Left hindlimb (tissue), 1 donor: ENCODE measurements at regions not wholly inside any gene's neighbourhood (a gene's known extent, or its start where the extent isn't known, plus 50 kb on each side); places are given as distances from the start of the nearest gene placed in this dataset.

Source experiments
- DNase-seq: peaks from one replicate; pipeline ENCODE4 v3.0.0-alpha.2; 2018

DNA sequence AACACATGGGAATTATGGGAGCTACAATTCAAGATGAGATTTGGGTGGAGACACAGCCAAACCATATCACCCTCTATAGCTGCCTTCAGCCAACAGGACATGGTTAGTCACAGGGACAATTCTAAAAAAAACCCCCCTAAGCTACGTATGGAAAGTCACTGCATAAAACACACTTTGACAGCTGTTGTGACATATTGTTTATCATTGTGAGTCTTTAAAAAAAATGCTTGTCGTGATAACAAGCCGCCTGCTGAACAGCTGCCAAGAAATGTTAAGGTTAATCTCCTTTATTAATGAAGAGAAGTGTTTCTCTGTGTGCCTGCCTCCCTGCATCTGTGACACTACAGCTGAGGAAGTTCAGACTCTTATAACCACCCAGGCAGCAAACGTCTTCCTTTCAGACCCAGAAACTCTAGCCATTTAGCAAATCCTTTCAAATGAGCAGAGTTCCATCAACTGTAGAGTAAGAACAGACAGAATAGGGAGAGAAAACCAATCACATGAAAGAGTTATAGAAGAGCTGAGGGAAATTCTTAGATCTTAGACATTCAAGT lies 1459.6 kb upstream of the TMEM132C start:
- no peak for DNase-seq

DNA sequence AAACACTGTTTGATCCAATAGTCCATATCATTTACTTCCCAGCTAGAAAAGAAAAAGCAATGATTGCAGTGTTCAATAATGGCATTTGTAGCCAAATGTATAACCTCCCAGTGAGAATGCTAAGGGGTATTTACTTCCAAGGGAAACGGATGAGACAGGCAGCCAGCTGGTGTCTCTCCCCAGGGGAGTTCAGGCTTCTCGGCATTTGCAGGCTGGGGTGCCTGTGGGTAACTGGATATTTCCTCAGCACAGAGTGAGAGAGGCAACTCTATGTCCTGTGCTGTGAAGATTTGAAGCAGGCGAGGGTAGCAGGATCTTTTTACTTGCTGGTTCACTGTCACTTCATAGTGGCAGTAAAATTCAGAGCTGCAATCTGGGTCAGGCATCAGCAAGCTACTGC lies 1455.6 kb upstream of the TMEM132C start:
- DNase-seq = no peak

DNA sequence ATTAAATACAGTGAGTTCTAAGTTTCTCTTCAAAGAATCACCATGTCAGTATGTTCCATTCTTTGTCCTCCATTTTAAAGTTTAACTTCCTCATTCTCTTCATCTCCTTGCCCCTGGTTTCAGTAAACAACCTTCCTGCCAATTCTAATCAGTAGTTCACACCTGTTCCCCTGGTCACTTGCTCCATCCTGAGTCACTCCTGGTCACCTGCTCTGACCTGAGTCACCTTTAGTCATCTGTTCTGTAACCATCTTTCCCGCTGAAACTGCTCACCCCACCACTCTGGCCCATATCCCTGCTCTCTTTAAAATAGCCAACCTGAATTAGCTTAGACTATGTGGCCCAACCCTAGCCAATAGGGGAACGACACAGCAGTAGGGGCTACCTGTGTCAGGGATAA lies 1447.4 kb upstream of the TMEM132C start:
- no peak for DNase-seq

DNA sequence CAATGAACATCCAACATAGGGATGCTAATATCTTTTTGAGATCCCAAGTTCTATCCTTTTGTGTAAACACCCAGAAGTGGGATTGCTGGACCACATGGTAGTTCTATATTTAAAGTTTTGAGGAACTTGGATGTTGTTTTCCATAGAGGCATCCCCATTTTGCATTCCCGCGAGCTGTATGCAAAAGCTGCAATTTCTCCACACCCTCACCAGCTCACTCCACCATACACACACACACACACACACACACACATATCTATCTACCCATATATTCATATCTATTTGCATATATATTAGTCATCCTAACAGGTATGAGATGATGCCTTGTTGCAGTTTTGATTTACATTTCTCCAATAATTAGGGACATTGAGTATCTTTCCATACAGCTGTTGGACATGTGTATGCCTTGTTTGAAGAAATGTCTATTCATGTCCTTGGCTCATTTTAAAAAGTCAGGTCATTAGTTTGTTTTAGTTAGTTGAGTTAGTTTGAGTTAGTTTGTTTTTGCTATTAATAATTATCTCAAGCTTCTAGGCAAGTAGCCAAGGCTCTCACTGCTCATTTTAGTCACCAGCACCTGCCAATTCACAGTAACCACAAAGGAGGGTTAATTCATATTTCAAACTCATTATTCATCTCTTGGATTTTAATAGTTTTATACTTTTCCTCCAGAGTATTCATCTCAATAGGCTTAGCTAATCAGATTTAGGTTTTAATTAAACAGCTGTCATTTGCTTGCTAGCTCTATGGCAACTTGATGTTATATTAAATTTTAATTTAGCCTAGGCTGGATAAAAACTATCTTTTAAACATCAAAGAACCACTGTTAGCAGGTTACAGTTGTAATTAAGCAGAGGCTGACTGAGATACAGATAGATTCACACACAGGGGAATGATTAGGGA lies 1435.9 kb upstream of the TMEM132C start:
- no peak for DNase-seq

DNA sequence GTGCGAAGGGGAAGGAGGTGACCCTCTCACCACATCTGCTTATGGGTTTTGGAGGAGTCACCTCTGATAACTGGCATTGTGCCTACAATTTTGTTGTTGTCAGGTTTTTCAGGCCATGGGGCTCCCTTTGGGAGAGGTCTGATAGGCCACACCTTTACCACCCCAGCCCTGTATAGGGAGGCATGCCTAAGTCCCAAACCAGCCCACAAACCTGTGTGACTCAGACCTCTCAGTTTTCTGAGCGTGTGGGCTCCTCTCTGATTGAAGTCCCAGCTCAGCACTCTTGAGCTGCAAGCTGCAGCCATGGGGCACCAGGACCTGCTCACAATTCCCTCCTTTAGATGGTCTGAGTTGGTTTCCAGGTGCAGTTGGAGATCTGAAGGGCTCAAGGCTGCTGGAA lies 1429.3 kb upstream of the TMEM132C start:
- DNase-seq = no peak

DNA sequence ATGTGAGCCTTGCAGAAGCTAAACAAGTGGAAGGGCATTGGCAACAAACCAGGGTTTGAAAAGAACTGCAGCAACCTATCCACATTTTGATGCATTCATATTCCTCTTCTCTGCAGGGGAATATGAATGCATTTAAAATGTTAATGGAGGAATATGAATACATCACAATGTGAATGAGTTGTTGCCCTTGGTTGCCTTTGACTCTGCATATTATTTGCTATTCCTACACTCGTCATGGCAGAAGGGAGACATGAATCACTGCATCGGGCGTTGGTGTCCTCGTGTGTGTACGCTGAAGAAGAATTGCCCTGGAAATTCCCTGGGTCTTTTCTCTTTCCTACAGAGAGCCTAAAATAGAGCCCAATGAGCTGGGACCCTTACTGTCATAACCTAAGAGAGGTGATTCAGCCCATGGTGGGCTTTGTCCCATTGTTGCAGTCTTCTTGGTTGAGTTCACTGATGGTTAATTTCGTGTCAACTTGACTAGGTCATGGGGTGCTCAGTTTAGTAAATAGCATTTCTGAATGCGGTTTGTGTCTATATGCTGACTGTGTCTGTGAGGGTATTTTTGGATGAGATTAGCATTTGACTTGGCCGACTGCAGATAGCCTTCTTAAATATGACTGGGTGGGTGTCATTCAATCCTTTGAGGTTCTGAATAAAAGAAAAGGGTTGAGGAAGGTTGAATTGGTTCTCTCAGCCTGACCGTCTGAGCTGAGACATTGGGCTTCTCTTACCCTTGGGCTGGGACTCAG lies 1422.9 kb upstream of the TMEM132C start:
- DNase-seq = no peak

DNA sequence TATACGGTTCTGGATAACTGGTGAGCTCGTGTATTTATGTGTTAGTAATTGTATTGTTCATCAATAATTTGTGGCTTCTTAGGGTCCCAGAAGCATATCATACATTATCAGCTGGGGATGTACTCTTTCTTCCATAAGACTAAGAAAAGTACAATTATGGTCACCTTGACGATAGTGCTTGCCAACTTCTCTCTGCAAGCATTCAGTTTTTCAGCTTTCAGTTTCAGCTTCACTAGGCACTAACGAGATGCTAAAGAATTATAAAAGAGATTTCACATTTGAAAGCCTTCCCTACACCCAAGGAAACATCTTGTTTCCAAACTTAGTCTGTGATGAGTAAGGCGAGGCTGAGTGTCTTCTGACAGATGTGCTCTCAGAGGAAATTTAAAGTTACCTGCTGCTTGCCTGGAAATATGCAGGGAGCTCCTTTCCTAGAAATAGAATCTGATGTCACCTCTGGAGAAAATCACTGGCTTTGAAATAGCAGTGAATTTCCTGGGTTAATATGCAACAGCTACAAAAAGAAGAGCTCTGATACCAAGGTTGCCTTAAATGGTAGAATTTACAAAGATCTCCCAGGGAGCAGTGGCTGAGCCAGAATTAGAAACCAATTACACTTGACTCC lies 1419.9 kb upstream of the TMEM132C start:
- no peak for DNase-seq

DNA sequence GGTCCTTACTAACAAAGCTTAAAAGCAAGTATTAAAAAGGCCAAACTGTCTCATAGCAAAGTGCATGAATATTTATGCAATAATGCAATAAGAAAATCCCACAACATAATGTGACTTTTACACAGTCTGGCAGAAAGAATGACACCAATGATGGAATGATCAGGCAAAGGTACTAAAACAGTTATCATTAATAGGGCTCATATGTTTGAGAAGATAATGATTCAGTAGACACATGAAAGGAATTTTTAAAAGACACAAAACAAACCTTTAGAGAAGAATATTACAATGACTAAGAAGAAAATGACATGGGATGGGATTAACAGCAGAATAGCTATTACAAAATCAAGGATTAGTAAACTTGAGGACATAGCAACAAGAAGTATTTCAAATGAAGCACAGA lies 1411.2 kb upstream of the TMEM132C start:
- no peak for DNase-seq

DNA sequence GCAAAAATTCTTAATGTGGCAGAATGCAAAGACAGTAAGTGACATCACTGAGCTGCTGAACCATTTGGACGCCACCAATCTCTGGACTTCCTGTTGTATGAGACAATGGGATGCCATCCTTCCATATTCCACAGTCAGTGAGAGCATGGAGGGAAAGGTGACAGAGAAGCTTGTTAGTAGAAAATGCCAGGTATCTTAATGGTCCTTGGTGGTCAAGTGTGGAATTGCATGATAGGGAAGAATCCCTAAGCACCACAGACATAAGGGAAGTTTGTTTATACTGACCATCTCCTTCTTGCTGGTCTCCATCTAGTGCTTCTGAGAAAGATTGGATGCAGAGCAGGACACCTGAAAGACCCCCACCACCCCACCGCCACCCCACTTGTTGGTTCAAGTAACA lies 1410.0 kb upstream of the TMEM132C start:
- no peak for DNase-seq

DNA sequence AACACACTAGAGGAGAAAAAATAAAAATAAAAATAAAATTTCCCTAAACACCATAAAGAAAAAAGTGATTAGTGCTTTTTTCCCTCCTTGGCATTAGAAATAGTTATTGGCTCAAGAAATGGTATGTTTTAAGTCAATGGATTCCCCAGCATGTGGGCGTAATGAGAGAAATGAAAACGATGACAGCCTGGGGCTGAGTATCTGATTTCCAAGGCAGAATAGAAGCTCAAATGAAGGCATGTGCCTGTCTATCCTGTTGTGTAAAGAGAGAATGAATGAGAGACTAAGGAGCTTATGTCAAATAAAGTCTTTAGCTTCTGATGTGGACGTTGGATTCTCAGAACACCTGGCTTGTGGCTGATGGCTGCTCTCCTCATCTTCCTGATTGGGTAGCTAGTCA lies 1408.4 kb upstream of the TMEM132C start:
- DNase-seq = no peak

DNA sequence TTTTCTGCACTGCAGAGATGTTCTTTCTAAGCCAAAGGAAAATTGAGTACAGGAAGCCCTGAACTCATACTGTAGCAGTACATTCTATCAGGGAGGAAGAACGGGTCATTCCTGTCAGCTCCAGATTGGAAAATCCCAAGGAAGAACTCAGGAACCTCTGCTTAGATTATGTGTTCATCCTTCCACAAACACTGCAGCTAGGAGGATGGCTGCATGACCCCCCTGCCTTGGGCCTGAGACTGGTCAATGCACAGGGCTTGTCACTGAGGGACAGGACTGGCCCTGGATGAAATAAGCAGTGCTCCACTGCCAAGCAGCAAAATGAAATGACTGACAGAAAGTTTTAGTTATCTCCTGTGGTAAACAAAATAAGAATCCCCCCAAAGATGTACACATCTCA lies 1406.8 kb upstream of the TMEM132C start:
- no peak for DNase-seq

DNA sequence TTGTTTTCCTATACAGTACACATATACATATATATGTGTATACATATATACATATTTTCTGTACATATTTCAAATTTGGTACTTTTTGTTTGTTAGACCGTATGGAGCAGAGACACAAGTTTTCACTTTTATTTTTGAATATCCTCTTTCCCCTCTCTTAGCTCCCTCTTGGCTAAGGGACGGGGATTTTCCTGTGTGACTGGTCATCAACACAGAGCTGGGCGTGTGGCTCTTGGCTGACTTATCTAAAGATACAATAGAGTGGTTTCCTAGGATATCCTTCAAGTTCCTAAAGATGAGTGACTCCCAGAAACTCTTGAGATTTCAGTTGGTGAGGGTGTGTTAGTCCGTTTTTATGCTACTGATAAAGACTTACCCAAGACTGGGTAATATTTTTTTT lies 1404.5 kb upstream of the TMEM132C start:
- no peak for DNase-seq

DNA sequence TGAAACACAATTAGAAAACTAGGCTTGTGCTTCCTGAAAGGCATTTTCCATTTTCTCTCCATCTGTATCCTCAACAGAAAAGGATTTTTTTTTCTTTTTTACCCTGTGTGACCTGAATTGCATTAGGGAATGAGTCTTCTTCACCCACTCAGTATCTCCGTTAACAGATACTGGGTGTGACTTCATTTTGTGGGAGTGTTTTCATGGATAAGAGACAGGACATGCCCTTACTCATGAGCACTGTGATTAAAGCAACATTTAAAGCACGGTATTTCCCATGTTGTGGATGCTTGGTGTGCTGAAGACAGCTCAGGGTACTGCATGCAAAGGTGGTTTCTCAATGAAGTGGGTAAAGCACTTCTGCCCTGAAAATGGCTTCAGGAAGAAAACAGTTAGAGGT lies 1397.3 kb upstream of the TMEM132C start:
- no peak for DNase-seq

DNA sequence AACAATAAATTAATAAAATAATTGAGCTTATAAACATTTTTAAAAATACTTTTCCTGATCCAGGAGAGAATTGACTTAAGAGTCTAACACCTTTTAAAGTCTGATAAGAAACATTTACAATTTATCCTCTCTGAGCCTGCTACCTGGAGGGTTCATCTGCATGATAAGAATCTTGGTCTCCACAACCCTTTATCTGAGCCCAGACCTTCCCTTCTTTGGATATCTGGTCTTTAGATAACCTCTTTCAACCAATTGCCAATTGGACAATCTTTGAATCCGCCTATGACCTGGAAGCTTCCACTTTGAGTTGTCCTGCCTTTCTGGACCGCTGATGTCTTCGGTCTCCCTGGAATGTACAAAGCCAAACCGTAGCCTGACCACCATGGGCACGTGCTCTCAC lies 1393.3 kb upstream of the TMEM132C start:
- DNase-seq = no peak

DNA sequence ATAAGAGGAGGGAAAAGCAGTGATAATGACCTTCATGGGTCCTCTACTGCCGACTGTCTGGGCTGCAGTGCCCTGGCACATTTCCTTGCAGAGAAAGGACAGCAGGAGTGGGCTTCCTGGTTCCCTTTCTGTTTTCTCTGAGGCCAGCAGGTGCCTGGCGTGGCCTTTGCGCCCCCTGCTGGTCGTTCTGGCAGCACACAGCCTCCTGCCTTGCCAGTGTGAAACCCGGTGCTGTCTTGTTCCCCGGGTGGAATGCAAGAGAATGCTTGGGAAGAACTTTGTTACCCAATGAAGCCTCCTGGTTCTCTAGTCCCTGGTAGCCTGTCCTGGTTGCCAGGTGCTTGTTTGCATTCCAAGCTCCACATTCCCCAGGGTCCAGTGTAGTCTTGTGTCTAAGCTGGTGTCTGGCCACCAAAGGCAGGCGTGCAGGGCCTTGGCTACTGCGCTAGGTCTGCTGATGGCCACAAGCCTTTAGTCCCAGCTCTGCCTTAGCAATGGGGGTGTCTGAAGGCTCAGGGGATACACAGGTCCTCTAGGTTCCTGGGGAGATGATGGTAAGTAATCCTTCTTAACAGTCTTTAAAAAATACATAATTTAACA lies 1392.4 kb upstream of the TMEM132C start:
- DNase-seq = peak; percentile 40

DNA sequence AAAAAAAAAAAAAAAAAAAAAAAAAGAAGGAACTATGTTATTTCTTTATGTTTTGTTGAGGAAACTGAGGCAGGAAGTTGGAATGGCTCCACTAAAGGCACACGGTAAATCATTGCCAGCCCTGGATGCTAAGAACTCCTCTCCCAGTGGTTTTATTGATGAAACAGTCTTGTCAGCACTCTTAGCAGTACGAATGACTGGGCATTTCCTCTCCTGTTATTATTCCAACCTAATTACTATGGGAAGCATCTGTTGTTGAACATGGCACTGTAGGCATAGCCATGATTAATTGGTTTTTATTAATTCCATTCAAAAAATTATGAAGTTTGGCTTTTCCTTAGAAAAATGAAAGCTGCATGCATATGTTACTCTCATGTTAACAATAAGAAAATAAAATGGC lies 1387.1 kb upstream of the TMEM132C start:
- DNase-seq = no peak

DNA sequence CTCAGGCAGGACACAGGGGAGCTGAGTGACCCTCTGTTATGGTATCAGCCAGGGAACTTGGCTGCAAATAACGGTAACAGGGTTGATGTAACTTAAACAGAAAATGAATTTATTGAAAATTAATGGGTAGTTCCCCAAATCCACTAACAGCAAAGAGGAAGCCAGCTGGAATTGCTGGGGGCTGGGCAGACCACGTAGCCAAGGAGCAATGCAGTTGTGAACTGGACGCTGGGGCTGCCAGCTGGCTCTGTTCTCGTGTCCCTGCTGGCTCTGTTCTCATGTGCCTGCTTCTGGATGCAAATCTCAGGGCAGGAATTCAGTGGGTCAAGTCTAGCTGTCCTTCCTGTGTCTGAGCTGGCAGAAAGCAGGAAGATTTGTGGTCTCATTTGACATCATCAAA lies 1383.3 kb upstream of the TMEM132C start:
- DNase-seq = peak; percentile 38

DNA sequence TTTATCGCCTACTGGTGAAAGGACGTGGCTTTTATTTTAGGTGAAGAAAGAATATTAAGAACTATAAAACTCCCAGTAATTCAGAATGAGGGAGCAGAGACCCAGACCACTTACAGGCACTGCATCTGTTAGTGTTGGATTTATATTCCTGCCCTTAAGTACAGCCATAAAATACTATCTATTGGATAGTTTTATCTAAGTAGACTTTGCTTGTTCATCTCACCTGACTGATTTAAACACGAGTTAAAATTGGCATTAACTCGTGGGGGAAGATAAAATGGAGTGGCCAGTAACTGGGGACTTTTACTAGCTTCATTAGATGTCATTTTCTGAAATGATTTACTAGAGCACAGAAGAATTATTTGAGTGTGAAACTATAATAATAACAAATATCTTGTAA lies 1377.5 kb upstream of the TMEM132C start:
- DNase-seq = no peak

DNA sequence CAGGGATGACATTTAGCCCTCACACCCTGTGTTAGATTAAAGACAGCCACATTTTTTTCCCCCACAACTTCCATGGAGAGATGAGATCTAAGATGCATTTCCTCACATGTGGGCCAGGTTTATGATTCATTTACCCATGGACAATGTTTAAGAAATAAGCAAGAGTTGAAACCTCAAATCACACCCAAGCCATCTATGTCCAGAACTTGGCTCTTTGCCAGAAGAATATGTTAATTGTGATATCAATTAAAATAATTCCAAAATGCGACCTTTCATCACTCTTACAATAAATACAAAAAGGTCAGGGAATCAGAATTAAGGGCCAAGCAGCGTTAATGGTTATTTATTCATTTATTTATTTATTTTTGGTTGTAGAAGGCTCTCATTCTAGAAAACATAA lies 1376.9 kb upstream of the TMEM132C start:
- no peak for DNase-seq

DNA sequence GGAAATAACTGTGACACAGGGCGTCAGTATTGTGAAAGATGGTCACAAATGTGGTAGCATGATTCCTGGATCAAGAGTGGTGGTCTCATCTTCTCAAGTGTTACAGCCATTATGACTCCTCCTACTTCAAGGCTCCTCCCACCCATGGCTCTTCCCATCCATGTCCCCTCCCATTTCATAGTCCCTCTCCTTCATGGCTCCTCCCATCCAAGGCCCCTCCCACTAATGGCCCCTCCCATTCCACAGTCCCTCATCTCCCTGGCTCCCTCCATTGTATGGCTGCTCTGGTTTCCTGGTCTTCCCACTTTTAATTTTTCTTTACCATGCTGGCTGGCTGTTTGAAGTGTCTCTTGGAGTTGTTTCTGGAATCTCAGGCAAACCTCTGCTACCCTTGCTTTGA lies 1375.2 kb upstream of the TMEM132C start:
- DNase-seq = no peak

DNA sequence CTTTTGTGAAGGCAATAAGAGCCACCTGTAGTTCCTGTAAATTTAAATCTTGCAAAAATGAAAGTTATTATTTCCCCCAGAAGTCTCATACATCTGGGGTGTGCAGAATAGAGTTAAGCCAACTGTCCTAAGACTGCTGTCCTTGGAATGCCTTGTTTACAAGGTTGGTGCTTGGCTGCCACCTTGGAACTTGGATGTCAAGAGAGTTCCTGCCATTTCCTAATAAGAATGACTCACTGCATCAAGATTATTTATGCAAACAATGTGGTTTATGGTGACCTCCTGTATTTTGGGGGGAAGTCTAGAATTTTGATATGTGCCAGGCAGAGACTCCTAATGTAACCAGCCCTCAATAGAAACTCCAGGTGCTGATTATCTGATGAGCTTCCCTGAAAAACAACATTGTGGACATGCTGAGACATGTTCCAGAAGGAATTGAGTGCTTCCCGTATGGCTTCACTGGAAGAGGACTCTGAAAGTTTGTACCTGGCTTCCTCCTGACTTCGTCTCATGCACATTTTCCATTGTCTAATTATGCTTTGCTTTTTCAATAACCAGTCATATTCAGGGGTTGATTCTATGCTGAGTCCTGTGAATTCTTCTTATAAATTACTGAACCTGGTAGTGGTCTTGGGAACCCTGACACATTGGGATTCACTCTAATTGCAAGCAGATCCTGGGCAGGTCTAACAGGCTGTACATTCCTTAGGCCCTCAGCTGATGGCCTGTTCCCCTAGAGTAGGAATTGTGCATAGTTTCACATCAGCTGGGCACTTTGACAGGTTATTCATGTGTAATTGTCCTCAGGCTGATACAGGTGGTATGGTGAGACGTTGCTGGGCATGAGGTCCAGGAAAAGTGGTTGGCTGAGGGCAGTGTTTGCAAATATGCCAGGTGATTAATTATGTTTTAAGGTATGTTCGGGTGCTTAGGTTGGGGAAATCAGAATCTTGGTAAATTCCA lies 1370.7 kb upstream of the TMEM132C start:
- DNase-seq = no peak

DNA sequence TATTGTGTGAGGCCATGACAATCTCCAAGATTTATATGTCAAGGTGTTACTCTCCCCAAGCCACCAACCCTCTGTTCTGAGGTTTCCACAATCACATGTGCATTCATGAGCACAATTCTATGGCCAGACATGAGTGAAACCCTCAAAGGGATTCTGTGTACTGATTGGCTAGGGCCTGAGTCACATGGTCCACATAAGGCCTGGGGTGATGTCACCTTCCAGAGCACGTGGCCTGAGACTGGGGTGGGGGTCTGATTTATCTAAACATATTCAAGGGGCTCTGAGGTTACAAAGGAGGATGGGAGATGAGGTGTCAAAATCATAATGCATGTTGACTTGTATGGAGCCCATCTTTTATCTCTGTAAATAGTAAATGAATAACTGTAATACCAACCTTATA lies 1369.9 kb upstream of the TMEM132C start:
- DNase-seq = no peak
